A673 (cell line): ENCODE measurements at regions not wholly inside any gene's neighbourhood (a gene's known extent, or its start where the extent isn't known, plus 50 kb on each side); places are given as distances from the start of the nearest gene placed in this dataset.

Experiments used
- BruUV-seq: library from RNA; stranded (reverse); fragments of 400-500 nt; replicated peaks from 2 replicates; lab custom pipeline; 2021; lab: Mats Ljungman, UMichigan
- CTCF ChIA-PET: fragments of 300-600 bp; sonication (Branson Sonifier 250); formaldehyde crosslinking; loops from one replicate; lab custom pipeline; 2022; ENCODE audit warnings: antibody characterized with exemption; lab: Charles Lee
- POLR2A ChIA-PET: fragments of 300-600 bp; sonication (Branson Sonifier 250); formaldehyde crosslinking; loops from one replicate; lab custom pipeline; 2022; ENCODE audit warnings: antibody characterized with exemption; ENCODE audit not compliant: low non-redundant PET; lab: Charles Lee
- DNase-seq: peaks from one replicate; pipeline ENCODE4 v3.0.0-alpha.2; 2015; ENCODE audit warnings: low spot score
- H3K27ac ChIP-seq: fragments of 200-600 bp; sonication (generic); 2 replicates; pipeline ENCODE4 v1.5.1; 2016; ENCODE audit warnings: mixed run types, low read depth, mild to moderate bottlenecking, mixed read lengths, antibody characterized with exemption, low read length; ENCODE audit not compliant: poor library complexity, severe bottlenecking
- H3K27me3 ChIP-seq: fragments of 200-600 bp; sonication (generic); replicated peaks from 2 replicates; pipeline ENCODE4 v1.6.1; 2017; ENCODE audit warnings: mixed run types, low read depth, mild to moderate bottlenecking, mixed read lengths, antibody characterized with exemption, low read length; ENCODE audit not compliant: insufficient read depth, poor library complexity
- H3K36me3 ChIP-seq: fragments of 200-600 bp; sonication (generic); 2 replicates; pipeline ENCODE4 v1.6.1; 2016; ENCODE audit warnings: mixed run types, mild to moderate bottlenecking, mixed read lengths, antibody characterized with exemption, low read length; ENCODE audit not compliant: insufficient read depth, poor library complexity, severe bottlenecking
- H3K4me1 ChIP-seq: fragments of 200-600 bp; sonication (generic); 2 replicates; pipeline ENCODE4 v1.6.1; 2017; ENCODE audit warnings: mixed run types, mild to moderate bottlenecking, mixed read lengths, antibody characterized with exemption, low read length; ENCODE audit not compliant: insufficient read depth, poor library complexity, severe bottlenecking
- H3K4me3 ChIP-seq: fragments of 200-600 bp; sonication (generic); 2 replicates; pipeline ENCODE4 v1.5.1; 2016; ENCODE audit warnings: low read depth, mixed run types, mild to moderate bottlenecking, mixed read lengths, low read length; ENCODE audit not compliant: poor library complexity, severe bottlenecking
- H3K9me3 ChIP-seq: fragments of 200-600 bp; sonication (generic); 2 replicates; pipeline ENCODE4 v1.6.1; 2016; ENCODE audit warnings: mixed run types, low read depth, mild to moderate bottlenecking, mixed read lengths, antibody characterized with exemption, low read length; ENCODE audit not compliant: poor library complexity, severe bottlenecking
- EZH2 ChIP-seq: fragments of 200-600 bp; sonication (generic); IDR thresholded peaks from 2 replicates; pipeline ENCODE4 v1.6.1; 2017; ENCODE audit warnings: borderline replicate concordance, low read depth, mild to moderate bottlenecking, mixed read lengths, antibody characterized with exemption, low read length; ENCODE audit not compliant: poor library complexity, severe bottlenecking
- intact Hi-C: fragments of 100-400 bp; cut with micrococcal nuclease; formaldehyde crosslinking; loops from one replicate; pipeline ENCODE4 v1.10.0; 2022; ENCODE audit not compliant: unreplicated experiment
- TF ChIP-seq, protein P1 (sequence below): fragments of 300-800, 200-600 bp; sonication (generic); conservative IDR thresholded peaks from 2 replicates; pipeline ENCODE4 v1.5.1; 2017; ENCODE audit warnings: low read depth, mild to moderate bottlenecking, antibody characterized with exemption, low read length, moderate library complexity, mixed read lengths

DNA sequence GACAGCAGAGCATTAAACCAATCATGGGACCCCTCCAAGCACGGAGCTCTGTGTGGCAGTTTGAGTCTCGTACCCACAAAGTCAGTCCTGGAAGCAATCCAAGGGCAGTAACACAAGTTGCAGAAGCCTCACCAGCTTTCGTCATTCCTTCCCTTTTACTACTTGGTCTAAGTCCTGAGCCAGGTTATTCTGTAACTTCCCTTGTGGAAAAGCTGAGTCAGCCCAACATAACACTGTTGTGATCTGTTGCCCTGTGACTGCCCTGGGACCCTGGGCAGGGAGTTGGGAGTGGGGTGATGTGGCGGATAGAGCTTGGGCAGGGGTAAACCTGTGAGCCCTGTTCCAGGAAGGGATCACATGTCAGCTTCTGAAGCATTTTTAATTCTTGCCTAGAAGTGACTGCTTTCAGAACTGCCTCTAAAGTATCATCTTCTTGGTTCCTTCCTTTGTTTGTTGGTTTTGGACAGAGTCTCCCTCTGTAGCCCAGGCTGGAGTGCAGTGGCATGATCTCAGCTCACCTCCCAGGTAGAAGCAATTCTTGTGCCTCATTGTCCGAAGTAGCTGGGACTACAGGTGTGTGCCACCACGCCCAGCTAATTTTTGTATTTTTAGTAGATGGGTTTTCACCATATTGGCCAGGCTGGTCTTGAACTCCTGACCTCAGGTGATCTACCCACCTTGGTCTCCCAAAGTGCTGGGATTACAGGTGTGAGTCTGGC is 183.7 kb upstream of the JAG1 start:
- no peak overlapping the region for H3K27ac ChIP-seq
- DNase-seq: no peak
- no peaks in the 10 kb centered on the region for H3K9me3 ChIP-seq
- H3K4me1 ChIP-seq: no peaks in the 10 kb centered on the region
- CTCF ChIA-PET: no interaction called here
- H3K4me3 ChIP-seq: no peak overlapping the region
- no peak for TF ChIP-seq EZH2
- TF ChIP-seq, protein P1, sequence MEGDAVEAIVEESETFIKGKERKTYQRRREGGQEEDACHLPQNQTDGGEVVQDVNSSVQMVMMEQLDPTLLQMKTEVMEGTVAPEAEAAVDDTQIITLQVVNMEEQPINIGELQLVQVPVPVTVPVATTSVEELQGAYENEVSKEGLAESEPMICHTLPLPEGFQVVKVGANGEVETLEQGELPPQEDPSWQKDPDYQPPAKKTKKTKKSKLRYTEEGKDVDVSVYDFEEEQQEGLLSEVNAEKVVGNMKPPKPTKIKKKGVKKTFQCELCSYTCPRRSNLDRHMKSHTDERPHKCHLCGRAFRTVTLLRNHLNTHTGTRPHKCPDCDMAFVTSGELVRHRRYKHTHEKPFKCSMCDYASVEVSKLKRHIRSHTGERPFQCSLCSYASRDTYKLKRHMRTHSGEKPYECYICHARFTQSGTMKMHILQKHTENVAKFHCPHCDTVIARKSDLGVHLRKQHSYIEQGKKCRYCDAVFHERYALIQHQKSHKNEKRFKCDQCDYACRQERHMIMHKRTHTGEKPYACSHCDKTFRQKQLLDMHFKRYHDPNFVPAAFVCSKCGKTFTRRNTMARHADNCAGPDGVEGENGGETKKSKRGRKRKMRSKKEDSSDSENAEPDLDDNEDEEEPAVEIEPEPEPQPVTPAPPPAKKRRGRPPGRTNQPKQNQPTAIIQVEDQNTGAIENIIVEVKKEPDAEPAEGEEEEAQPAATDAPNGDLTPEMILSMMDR: no peak
- no TSS peak for BruUV-seq
- H3K36me3 ChIP-seq: no peaks in the 10 kb centered on the region
- intact Hi-C loops: no loop called here
- POLR2A ChIA-PET: no interaction called here
- no peaks in the 10 kb centered on the region for H3K27me3 ChIP-seq

DNA sequence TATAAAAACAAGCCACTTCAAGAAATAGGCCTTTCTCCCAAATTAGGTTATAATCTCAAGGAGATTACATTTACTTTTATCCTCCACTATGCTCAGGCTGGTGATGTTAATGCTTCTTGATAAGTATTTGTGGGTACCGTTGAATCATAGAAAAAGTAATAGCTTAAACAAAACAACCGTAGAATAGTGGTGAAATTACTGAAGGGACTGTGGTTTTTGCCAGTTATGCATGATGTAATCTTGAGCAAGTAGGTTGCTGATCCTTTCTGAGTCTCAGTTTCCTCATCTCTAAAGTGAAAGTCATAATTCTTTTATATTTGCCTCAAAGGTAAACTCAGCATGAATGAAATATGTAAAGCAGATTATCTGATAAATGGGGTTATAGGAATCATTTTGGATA is 187.3 kb upstream of the JAG1 start:
- H3K4me3 ChIP-seq: no peak overlapping the region
- H3K27me3 ChIP-seq: no peaks in the 10 kb centered on the region
- no peak overlapping the region for H3K27ac ChIP-seq
- no TSS peak for BruUV-seq
- intact Hi-C loops: no loop called here
- H3K4me1 ChIP-seq: peaks cover 3% of the 10 kb centered on the region
- DNase-seq: no peak
- no peak for TF ChIP-seq EZH2
- TF ChIP-seq, protein P1: no peak
- ChIA-PET CTCF (no interaction called here), POLR2A (no interaction called here)
- no peaks in the 10 kb centered on the region for H3K36me3 ChIP-seq
- H3K9me3 ChIP-seq: no peaks in the 10 kb centered on the region

DNA sequence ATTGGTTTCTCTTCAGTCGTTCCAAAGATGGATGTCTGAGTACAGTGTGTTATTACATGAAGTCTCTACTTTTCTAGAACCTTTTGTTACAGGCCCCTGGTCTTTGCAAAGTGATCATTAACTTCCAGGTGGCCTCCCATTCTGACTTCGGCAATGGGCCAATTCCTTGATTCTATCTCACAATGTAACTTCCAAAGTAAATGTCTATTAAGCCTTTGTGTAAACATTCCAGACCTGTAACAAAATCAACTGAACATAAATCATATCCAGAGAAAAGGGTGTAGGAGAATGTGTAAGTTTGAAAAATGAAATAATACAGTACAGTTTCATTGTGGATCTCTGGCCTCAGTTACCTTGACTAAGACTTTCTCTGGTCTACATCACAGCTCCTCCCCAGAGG is 187.8 kb upstream of the JAG1 start:
- intact Hi-C loops: no loop called here
- no peaks in the 10 kb centered on the region for H3K9me3 ChIP-seq
- H3K27me3 ChIP-seq: no peaks in the 10 kb centered on the region
- no peak overlapping the region for H3K27ac ChIP-seq
- CTCF ChIA-PET: no interaction called here
- H3K4me1 ChIP-seq: peaks cover 3% of the 10 kb centered on the region
- no TSS peak for BruUV-seq
- POLR2A ChIA-PET: no interaction called here
- DNase-seq: no peak
- no peaks in the 10 kb centered on the region for H3K36me3 ChIP-seq
- no peak for TF ChIP-seq EZH2
- TF ChIP-seq, protein P1: no peak
- H3K4me3 ChIP-seq: no peak overlapping the region
